ENCODE measurements at regions not wholly inside any gene's neighbourhood (a gene's known extent, or its start where the extent isn't known, plus 50 kb on each side); places are given as distances from the start of the nearest gene placed in this dataset.
A peak's percentile ranks its signal among the peaks of the same experiment; 100 is the strongest.
"Not testable (repeated sequence)": the region's sequence is repeated elsewhere in the genome, so short reads cannot be mapped to it uniquely, and the experiment has no call there.

- no peak for DNase-seq (ENCODE audit: low spot score)
Measured at GRCh38 chr5:77869116-77869798, 93.1 kb upstream of the TBCA start.

GRCh38 chr5:77867914-77868313 is 91.8 kb upstream of the TBCA start:
- DNase-seq (ENCODE audit: low spot score), result no peak

GRCh38 chr5:77867194-77867691 is 91.1 kb upstream of the TBCA start:
- no peak for DNase-seq (ENCODE audit: low spot score)

- DNase-seq (ENCODE audit: low spot score), result no peak
Measured at GRCh38 chr5:77866198-77866597, 90.1 kb upstream of the TBCA start.

GRCh38 chr5:77864997-77865396 is 88.9 kb upstream of the TBCA start:
- DNase-seq (ENCODE audit: low spot score), result no peak

- no peak for DNase-seq (ENCODE audit: low spot score)
Measured at GRCh38 chr5:77863181-77863580, 87.0 kb upstream of the TBCA start.

- no peak for DNase-seq (ENCODE audit: low spot score)
Measured at GRCh38 chr5:77861576-77861975, 85.4 kb upstream of the TBCA start.

- DNase-seq (ENCODE audit: low spot score), result no peak
Measured at GRCh38 chr5:77859306-77859705, 83.2 kb upstream of the TBCA start.

GRCh38 chr5:77858678-77859077 is 82.5 kb upstream of the TBCA start:
- DNase-seq (ENCODE audit: low spot score), result not testable (repeated sequence)

GRCh38 chr5:77855369-77855768 is 79.2 kb upstream of the TBCA start:
- DNase-seq (ENCODE audit: low spot score), result no peak

GRCh38 chr5:77853353-77853907 is 77.3 kb upstream of the TBCA start:
- DNase-seq (ENCODE audit: low spot score), result no peak

- DNase-seq (ENCODE audit: low spot score), result peak; percentile 86
Measured at GRCh38 chr5:77852514-77853352, 76.6 kb upstream of the TBCA start.

GRCh38 chr5:77852068-77852513 is 76.0 kb upstream of the TBCA start:
- DNase-seq (ENCODE audit: low spot score), result no peak

- DNase-seq (ENCODE audit: low spot score), result peak; percentile 82
Measured at GRCh38 chr5:77851176-77852067, 75.3 kb upstream of the TBCA start.

- DNase-seq (ENCODE audit: low spot score), result no peak
Measured at GRCh38 chr5:77850536-77851175, 74.5 kb upstream of the TBCA start.

GRCh38 chr5:77849308-77849900 is 73.3 kb upstream of the TBCA start:
- no peak for DNase-seq (ENCODE audit: low spot score)

GRCh38 chr5:77847814-77848290 is 71.7 kb upstream of the TBCA start:
- no peak for DNase-seq (ENCODE audit: low spot score)

- no peak for DNase-seq (ENCODE audit: low spot score)
Measured at GRCh38 chr5:77847129-77847460, 71.0 kb upstream of the TBCA start.

GRCh38 chr5:77846422-77847128 is 70.4 kb upstream of the TBCA start:
- DNase-seq (ENCODE audit: low spot score), result no peak

GRCh38 chr5:77845324-77845646 is 69.1 kb upstream of the TBCA start:
- no peak for DNase-seq (ENCODE audit: low spot score)

Data from HuH-7 (cell line).